Spleen (tissue), 7 donors: ENCODE measurements at regions not wholly inside any gene's neighbourhood (a gene's known extent, or its start where the extent isn't known, plus 50 kb on each side); places are given as distances from the start of the nearest gene placed in this dataset.
"Not testable (repeated sequence)": the region's sequence is repeated elsewhere in the genome, so short reads cannot be mapped to it uniquely, and the experiment has no call there.

Experiments
- POLR2A ChIP-seq, 3 donors: fragments of 450-650 bp; IDR thresholded peaks; one replicate each; pipeline ENCODE4 v1.5.1; 2017; ENCODE audit warnings: antibody characterized with exemption in 3 of 3, mild to moderate bottlenecking in 1 of 3
- POLR2AphosphoS5 ChIP-seq, 3 donors: sonication (generic); formaldehyde crosslinking; IDR thresholded peaks; one replicate each; pipeline ENCODE4 v1.5.1; 2017; ENCODE audit warnings: antibody characterized with exemption in 3 of 3
- TF ChIP-seq, protein P1 (sequence below), 11 experiments: fragments of 200-600 bp in 7 of 11; fragments of 450-650 bp in 4 of 11; sonication (generic) in 4 of 11; IDR thresholded peaks in 8 of 11; conservative IDR thresholded peaks in 3 of 11; 1 replicate in 7 of 11; 2 replicates in 4 of 11; pipeline versions ENCODE4 v1.4.0 to v1.8.0; 2016 to 2021; ENCODE audit warnings: antibody characterized with exemption in 11 of 11, inconsistent platforms in 4 of 11, mild to moderate bottlenecking in 1 of 11
- donor health status: DM: no; HTN: no; CAD: no; lungs with moderate emphysema.
- donor health status: DM: no; HTN: no; CAD: no.
- donor health status: DM: no; HTN: no; CAD: no.

DNA sequence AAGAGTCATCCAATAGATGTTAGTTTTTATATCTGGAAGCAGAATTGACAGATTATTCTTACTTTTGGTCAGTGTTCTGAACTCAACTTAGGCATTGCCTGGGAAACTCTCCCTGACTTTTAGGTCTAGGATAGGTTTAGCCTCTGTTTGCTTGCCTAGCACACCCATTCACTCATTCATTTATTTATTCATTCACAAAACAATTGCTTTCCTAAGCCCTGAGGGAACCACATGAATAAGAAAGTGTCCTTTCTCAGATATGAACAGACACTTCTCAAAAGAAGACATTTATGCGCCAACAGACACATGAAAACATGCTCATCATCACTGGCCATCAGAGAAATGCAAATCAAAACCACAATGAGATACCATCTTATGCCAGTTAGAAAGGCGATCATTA is 117.4 kb downstream of the ADSS2 start:
- TF ChIP-seq, protein P1, sequence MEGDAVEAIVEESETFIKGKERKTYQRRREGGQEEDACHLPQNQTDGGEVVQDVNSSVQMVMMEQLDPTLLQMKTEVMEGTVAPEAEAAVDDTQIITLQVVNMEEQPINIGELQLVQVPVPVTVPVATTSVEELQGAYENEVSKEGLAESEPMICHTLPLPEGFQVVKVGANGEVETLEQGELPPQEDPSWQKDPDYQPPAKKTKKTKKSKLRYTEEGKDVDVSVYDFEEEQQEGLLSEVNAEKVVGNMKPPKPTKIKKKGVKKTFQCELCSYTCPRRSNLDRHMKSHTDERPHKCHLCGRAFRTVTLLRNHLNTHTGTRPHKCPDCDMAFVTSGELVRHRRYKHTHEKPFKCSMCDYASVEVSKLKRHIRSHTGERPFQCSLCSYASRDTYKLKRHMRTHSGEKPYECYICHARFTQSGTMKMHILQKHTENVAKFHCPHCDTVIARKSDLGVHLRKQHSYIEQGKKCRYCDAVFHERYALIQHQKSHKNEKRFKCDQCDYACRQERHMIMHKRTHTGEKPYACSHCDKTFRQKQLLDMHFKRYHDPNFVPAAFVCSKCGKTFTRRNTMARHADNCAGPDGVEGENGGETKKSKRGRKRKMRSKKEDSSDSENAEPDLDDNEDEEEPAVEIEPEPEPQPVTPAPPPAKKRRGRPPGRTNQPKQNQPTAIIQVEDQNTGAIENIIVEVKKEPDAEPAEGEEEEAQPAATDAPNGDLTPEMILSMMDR (IDR thresholded peaks at IDR 0.05 in 8 of 11, conservative IDR thresholded peaks at IDR 0.05 in 3 of 11): not testable (repeated sequence)
- not testable (repeated sequence) for TF ChIP-seq POLR2AphosphoS5, POLR2A (IDR thresholded peaks at IDR 0.05)
